Left renal cortex interstitium (tissue), 4 donors: ENCODE measurements at regions not wholly inside any gene's neighbourhood (a gene's known extent, or its start where the extent isn't known, plus 50 kb on each side); places are given as distances from the start of the nearest gene placed in this dataset.

Experiments used
- DNase-seq, 4 donors: peaks; one replicate each; pipeline ENCODE4 v3.0.0-alpha.2; 2013; ENCODE audit warnings: low read depth in 4 of 4, low spot score in 2 of 4, missing footprints in 1 of 4

GRCh38 chr17:5816491-5817070 lies 232.3 kb upstream of the NLRP1 start:
- DNase-seq, result no peak

- DNase-seq, result no peak
These were observed 233.4 kb upstream of the NLRP1 start for GRCh38 chr17:5817475-5818395.

GRCh38 chr17:5819396-5819795 lies 235.1 kb upstream of the NLRP1 start:
- no peak for DNase-seq

GRCh38 chr17:5819921-5820685 lies 235.8 kb upstream of the NLRP1 start:
- DNase-seq, result no peak

GRCh38 chr17:5820721-5821456 lies 236.6 kb upstream of the NLRP1 start:
- no peak for DNase-seq

GRCh38 chr17:5821803-5822202 lies 237.5 kb upstream of the NLRP1 start:
- no peak for DNase-seq

GRCh38 chr17:5822281-5823060 lies 238.2 kb upstream of the NLRP1 start:
- DNase-seq, result no peak

- DNase-seq, result no peak
These were observed 238.9 kb upstream of the NLRP1 start for GRCh38 chr17:5823219-5823618.

GRCh38 chr17:5825717-5826330 lies 241.5 kb upstream of the NLRP1 start:
- peak in 3 of 4 donors; percentile 46 to 54 (median 49) for DNase-seq

- no peak for DNase-seq
These were observed 242.1 kb upstream of the NLRP1 start for GRCh38 chr17:5826384-5826783.

GRCh38 chr17:5830921-5831320 lies 239.3 kb upstream of the WSCD1 start:
- no peak for DNase-seq

GRCh38 chr17:5832886-5833285 lies 237.3 kb upstream of the WSCD1 start:
- no peak for DNase-seq

GRCh38 chr17:5837055-5837491 lies 233.1 kb upstream of the WSCD1 start:
- DNase-seq, result no peak

- DNase-seq, result no peak
These were observed 231.4 kb upstream of the WSCD1 start for GRCh38 chr17:5838661-5839300.

- no peak for DNase-seq
These were observed 229.2 kb upstream of the WSCD1 start for GRCh38 chr17:5840811-5841446.

GRCh38 chr17:5841862-5842261 lies 228.3 kb upstream of the WSCD1 start:
- DNase-seq, result no peak

- no peak for DNase-seq
These were observed 226.7 kb upstream of the WSCD1 start for GRCh38 chr17:5843366-5844026.

GRCh38 chr17:5846001-5846400 lies 224.2 kb upstream of the WSCD1 start:
- DNase-seq, result no peak
